ENCODE measurements at regions not wholly inside any gene's neighbourhood (a gene's known extent, or its start where the extent isn't known, plus 50 kb on each side); places are given as distances from the start of the nearest gene placed in this dataset.

DNA sequence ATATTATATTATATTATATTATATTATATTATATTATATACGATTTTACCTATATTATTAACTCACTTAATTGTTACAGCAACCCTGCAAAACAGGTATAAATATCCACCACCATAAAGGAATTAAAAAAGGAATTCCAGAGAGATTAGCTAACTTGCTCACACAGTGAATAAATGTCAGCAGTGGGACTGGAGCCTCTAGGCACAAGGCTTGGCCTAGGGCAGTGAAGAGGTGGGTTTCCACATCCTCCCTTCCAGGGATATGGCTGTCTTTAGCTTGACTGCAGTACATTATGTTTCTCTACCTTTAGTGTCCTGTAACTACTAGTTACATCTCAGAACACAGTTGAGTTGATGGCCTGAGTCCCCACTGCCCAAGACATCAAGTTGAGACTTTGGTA is 166.9 kb downstream of the SLC15A5 start:
- TF ChIP-seq, protein P1, sequence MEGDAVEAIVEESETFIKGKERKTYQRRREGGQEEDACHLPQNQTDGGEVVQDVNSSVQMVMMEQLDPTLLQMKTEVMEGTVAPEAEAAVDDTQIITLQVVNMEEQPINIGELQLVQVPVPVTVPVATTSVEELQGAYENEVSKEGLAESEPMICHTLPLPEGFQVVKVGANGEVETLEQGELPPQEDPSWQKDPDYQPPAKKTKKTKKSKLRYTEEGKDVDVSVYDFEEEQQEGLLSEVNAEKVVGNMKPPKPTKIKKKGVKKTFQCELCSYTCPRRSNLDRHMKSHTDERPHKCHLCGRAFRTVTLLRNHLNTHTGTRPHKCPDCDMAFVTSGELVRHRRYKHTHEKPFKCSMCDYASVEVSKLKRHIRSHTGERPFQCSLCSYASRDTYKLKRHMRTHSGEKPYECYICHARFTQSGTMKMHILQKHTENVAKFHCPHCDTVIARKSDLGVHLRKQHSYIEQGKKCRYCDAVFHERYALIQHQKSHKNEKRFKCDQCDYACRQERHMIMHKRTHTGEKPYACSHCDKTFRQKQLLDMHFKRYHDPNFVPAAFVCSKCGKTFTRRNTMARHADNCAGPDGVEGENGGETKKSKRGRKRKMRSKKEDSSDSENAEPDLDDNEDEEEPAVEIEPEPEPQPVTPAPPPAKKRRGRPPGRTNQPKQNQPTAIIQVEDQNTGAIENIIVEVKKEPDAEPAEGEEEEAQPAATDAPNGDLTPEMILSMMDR (conservative IDR thresholded peaks at IDR 0.05; ENCODE audit: low read length), result no peak
- no peak for TF ChIP-seq EZH2phosphoT487 (IDR thresholded peaks at IDR 0.05; ENCODE audit: borderline replicate concordance)
